LNCaP clone FGC (cell line): ENCODE measurements at regions not wholly inside any gene's neighbourhood (a gene's known extent, or its start where the extent isn't known, plus 50 kb on each side); places are given as distances from the start of the nearest gene placed in this dataset.

Experiments
- DNase-seq: peaks from one replicate; pipeline ENCODE4 v3.0.0-alpha.2; 2011; ENCODE audit warnings: low read depth
- H3K4me3 ChIP-seq: 2 replicates; pipeline ENCODE4 v1.5.1; 2011; ENCODE audit warnings: mild to moderate bottlenecking, low read depth, low read length, control low read depth
- TF ChIP-seq, protein P1 (sequence below): IDR thresholded peaks from 2 replicates; pipeline ENCODE4 v1.5.1; 2012; ENCODE audit warnings: mild to moderate bottlenecking; ENCODE audit not compliant: control insufficient read depth, insufficient read depth; ENCODE audit errors: extremely low read depth

DNA sequence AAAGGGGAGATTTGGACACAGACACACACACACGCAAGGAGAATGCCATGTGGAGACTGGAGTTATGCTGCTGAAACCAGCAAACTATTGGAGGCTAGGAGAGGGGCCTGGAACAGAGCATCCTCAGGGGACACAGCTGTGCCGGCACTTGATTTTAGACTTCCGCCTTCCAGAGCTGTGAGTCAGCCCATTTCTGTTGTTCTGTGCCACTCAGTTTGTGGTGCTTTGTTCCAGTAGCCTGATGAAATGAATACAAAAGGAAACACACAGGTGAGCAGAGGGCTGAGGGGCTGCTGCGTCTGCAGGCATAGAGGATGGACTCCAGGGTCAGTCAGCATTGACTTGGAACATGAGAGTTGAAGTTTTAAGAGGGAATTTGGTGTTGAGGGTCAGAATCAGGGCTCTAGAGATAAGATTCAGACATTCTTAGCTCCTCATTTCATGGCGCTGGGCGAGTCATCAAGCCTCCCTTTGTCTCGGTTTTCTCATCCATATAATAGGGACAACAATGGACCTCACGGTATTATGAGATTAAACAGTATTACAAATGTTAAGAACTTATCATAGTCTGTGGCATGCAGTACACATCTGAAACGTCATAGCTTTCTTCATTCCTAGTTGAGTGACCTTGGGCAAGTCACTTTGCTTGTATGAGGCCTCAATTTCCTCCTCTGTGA is 191.0 kb downstream of the MIAT start:
- TF ChIP-seq, protein P1, sequence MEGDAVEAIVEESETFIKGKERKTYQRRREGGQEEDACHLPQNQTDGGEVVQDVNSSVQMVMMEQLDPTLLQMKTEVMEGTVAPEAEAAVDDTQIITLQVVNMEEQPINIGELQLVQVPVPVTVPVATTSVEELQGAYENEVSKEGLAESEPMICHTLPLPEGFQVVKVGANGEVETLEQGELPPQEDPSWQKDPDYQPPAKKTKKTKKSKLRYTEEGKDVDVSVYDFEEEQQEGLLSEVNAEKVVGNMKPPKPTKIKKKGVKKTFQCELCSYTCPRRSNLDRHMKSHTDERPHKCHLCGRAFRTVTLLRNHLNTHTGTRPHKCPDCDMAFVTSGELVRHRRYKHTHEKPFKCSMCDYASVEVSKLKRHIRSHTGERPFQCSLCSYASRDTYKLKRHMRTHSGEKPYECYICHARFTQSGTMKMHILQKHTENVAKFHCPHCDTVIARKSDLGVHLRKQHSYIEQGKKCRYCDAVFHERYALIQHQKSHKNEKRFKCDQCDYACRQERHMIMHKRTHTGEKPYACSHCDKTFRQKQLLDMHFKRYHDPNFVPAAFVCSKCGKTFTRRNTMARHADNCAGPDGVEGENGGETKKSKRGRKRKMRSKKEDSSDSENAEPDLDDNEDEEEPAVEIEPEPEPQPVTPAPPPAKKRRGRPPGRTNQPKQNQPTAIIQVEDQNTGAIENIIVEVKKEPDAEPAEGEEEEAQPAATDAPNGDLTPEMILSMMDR = no peak
- H3K4me3 ChIP-seq = no peak overlapping the region
- DNase-seq = no peak

DNA sequence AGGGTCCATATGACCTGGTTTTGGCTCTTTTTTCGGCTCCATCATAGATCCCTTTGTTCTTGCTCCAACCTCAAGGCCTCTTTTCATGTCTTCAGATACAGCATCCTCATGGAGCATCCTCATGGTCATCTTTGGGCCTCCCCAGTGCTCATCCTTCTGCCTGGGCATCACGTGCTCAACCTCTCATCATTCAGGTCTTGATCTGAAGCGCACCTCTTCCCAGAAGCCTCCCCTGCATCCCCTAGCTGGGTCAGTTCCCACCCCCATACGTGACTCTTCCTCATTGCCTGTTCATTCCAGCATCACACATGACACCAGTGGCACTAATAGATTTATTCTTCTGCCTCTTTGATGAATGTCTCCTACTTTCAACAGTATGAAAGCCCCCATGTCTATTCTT is 192.2 kb downstream of the MIAT start:
- DNase-seq = no peak
- no peak overlapping the region for H3K4me3 ChIP-seq
- TF ChIP-seq, protein P1 = no peak

DNA sequence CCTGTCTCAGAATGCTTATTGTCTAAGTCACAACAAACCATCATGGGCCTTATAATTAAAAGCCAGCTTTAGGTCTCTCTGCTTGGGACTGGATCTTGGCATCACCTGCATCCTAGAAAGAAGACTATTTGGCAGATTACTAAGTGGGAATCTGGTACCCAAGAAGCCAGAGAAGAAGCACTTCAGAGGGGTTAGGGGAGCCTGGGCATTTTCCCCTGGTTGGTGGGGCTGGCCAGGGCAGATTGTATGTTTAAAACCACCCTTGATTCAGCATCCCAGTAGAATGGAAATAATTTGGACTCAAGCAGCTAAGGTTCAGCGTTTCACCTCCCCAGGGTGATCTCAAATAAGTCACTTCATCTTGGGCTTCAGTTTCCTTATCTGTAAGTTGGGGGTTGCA is 193.7 kb downstream of the MIAT start:
- no peak overlapping the region for H3K4me3 ChIP-seq
- TF ChIP-seq, protein P1 = no peak
- DNase-seq = no peak

DNA sequence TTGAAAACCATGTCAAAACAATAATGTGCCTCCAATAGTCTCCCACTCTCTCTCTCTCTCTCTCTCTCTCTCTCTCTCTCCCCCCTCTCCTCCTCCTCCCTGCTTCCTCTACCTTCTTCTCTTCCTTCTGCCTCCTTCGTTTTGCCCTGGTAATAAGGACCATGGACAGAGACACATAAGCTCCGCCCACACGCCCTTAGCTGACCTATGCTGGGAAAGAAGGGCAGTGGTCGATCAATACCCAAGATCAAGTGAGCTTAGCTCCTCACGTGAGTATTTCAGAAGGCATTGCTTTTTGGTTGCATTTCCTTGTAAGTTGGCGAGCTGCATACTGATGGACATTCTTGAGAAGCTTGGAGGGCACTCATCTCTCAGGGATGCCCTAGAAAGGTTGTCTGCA is 194.8 kb downstream of the MIAT start:
- TF ChIP-seq, protein P1 = no peak
- no peak for DNase-seq
- H3K4me3 ChIP-seq = no peak overlapping the region

DNA sequence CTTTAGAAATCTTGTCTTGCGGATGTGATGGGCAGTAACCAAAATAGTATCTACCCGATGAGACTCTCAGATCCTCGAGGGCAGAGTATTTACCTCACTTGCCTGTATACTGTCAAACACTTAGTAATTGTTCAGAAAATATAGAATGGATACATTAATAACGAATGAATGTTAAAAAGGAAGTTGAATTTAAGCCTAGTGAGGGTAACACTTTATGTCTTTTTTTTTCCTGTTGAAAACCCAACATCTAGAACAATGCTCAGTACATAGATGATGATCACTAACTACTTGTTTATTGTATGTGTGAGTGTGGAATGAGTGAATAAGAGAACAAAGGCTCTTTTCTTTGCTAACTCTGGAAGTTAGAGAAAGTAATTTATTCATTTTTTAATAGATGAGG is 195.7 kb downstream of the MIAT start:
- DNase-seq = no peak
- TF ChIP-seq, protein P1 = no peak
- H3K4me3 ChIP-seq = no peak overlapping the region

DNA sequence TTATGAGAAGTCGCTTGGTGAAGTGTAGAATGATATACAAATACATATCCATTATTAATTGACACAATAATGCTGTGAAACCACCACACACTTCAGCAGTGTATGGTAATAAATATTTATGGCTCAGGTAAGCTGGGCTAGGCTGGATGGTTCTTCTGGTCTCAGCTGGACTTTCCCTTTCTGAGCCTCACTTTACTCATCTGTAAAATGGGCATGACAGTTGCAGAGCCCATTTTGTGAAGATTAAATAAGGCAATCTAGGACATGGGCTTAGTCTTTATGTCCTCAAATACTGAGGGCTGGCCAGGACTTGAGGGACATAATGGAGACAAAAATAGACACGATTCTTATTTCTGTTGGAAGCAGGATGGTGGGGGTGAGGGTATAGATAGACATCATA is 196.1 kb downstream of the MIAT start:
- no peak for DNase-seq
- TF ChIP-seq, protein P1 = no peak
- no peak overlapping the region for H3K4me3 ChIP-seq

DNA sequence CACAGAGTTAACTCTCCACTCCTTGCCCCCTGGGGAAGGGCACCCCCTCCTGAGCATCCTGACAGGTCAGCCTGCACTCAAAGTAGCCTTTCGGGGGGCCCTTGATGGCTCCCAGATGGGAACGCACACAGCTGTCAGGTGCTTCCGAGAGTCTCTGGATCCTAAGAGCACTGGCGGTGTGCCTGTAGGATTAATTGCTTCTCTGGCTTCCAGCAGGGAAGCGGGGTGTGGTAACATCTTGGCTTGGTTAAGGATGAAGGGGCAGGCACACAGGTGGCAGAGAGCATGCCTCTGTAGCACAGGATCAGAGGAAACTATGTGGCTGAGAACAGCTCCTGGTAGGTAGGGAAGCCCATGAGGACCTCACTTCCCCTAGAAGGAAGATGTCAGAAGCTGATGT is 199.8 kb downstream of the MIAT start:
- no peak overlapping the region for H3K4me3 ChIP-seq
- TF ChIP-seq, protein P1 = no peak
- DNase-seq = no peak
